Left ventricle myocardium inferior (tissue), 1 donor: ENCODE measurements at regions not wholly inside any gene's neighbourhood (a gene's known extent, or its start where the extent isn't known, plus 50 kb on each side); places are given as distances from the start of the nearest gene placed in this dataset.
"Not testable (repeated sequence)": the region's sequence is repeated elsewhere in the genome, so short reads cannot be mapped to it uniquely, and the experiment has no call there.

Experiments used
- DNase-seq: peaks from one replicate; pipeline ENCODE4 v3.0.0-alpha.2; 2020
- H3K27ac ChIP-seq: fragments of 200-600 bp; replicated peaks from 2 replicates; pipeline ENCODE4 v1.8.0; 2021
- H3K27me3 ChIP-seq: fragments of 200-600 bp; 2 replicates; pipeline ENCODE4 v1.8.0; 2021; ENCODE audit warnings: low read depth
- H3K36me3 ChIP-seq: fragments of 200-600 bp; 2 replicates; pipeline ENCODE4 v1.8.0; 2021
- H3K4me1 ChIP-seq: fragments of 200-600 bp; 2 replicates; pipeline ENCODE4 v1.8.0; 2021
- H3K4me3 ChIP-seq: fragments of 200-600 bp; 2 replicates; pipeline ENCODE4 v1.8.0; 2021; ENCODE audit warnings: mild to moderate bottlenecking, moderate library complexity
- H3K9me3 ChIP-seq: fragments of 200-600 bp; replicated peaks from 2 replicates; pipeline ENCODE4 v1.8.0; 2021
- CTCF ChIP-seq: fragments of 200-600 bp; IDR thresholded peaks from 2 replicates; pipeline ENCODE4 v1.8.0; 2021; ENCODE audit warnings: antibody characterized with exemption, mild to moderate bottlenecking, borderline replicate concordance
- intact Hi-C: fragments of 100-400 bp; cut with micrococcal nuclease; formaldehyde crosslinking; loops from one replicate; pipeline ENCODE4 v1.11.0; 2022
- donor health status: DM: no; HTN: yes; CAD: no; lungs with severe emphysema.

- H3K27ac ChIP-seq = no peak overlapping the region
- peaks cover 5% of the 10 kb centered on the region for H3K27me3 ChIP-seq
- H3K4me3 ChIP-seq = no peak overlapping the region
- intact Hi-C loops = no loop called here
- TF ChIP-seq CTCF = no peak
- no peaks in the 10 kb centered on the region for H3K36me3 ChIP-seq
- DNase-seq = no peak
- no peaks in the 10 kb centered on the region for H3K9me3 ChIP-seq
- no peaks in the 10 kb centered on the region for H3K4me1 ChIP-seq
These were observed 175.4 kb downstream of the TBC1D2B start for GRCh38 chr15:77901921-77902750.

GRCh38 chr15:77901251-77901881 is 176.1 kb downstream of the TBC1D2B start:
- H3K27me3 ChIP-seq = peaks cover 5% of the 10 kb centered on the region
- DNase-seq = no peak
- no peaks in the 10 kb centered on the region for H3K4me1 ChIP-seq
- intact Hi-C loops = no loop called here
- H3K36me3 ChIP-seq = no peaks in the 10 kb centered on the region
- no peak for TF ChIP-seq CTCF
- H3K9me3 ChIP-seq = no peaks in the 10 kb centered on the region
- H3K4me3 ChIP-seq = no peak overlapping the region
- no peak overlapping the region for H3K27ac ChIP-seq

DNA sequence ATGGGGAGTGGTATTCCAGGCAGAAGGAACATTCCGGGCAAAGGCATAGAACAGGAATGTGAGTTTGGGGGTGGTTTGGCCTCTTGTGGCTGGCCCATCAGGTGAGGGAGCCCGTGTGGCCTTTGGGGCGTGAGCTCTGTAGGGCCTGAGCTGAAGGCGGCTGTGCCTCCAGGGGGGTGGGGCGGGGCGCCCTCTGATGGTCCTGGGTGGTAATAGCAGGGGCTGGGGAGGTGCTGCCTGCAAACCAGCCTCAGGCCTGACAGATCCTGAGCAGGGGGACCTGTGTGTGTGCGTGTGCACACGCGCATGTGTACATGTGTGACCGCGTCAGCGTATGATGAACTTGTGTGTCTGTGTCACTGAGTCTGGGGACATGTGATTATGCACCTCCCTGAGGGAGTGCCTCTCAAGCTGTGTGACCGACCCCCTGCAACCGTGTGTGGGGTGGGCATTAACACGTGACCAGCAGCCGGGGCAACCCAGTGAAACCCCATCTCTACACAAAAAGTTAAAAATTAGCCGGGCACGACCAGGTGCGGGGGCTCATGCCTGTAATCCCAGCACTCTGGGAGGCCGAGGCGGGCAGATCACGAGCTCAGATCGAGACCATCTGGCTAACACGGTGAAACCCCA is 177.1 kb downstream of the TBC1D2B start:
- H3K36me3 ChIP-seq, H3K27ac ChIP-seq, H3K9me3 ChIP-seq, H3K4me1 ChIP-seq, intact Hi-C loops, H3K27me3 ChIP-seq: not testable (repeated sequence)
- H3K4me3 ChIP-seq = peak overlapping the region; percentile 32
- TF ChIP-seq CTCF = peak; percentile 61
- peak; percentile 59 for DNase-seq

DNA sequence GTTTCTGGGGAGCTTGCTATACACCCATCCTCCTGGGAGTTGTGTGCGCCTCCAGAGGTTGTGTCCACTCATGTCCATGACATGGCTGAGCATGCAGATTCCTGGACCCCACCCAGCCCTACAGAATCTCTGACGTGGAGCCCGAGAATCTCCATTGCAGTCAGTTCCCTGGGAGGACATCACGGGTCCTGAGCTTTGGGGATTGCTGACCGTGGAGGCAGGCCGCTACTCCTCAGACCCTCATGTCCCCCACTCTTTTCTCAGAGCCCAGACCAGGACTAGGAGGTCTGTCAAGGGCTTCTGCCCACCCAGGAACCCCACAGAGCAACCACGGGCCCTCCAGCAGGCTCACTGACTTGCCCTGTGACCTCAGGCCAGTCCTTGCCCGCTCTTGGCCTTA is 177.7 kb downstream of the TBC1D2B start:
- H3K27ac ChIP-seq, H3K9me3 ChIP-seq, H3K4me3 ChIP-seq, intact Hi-C loops, H3K4me1 ChIP-seq, H3K36me3 ChIP-seq, DNase-seq, H3K27me3 ChIP-seq: not testable (repeated sequence)

DNA sequence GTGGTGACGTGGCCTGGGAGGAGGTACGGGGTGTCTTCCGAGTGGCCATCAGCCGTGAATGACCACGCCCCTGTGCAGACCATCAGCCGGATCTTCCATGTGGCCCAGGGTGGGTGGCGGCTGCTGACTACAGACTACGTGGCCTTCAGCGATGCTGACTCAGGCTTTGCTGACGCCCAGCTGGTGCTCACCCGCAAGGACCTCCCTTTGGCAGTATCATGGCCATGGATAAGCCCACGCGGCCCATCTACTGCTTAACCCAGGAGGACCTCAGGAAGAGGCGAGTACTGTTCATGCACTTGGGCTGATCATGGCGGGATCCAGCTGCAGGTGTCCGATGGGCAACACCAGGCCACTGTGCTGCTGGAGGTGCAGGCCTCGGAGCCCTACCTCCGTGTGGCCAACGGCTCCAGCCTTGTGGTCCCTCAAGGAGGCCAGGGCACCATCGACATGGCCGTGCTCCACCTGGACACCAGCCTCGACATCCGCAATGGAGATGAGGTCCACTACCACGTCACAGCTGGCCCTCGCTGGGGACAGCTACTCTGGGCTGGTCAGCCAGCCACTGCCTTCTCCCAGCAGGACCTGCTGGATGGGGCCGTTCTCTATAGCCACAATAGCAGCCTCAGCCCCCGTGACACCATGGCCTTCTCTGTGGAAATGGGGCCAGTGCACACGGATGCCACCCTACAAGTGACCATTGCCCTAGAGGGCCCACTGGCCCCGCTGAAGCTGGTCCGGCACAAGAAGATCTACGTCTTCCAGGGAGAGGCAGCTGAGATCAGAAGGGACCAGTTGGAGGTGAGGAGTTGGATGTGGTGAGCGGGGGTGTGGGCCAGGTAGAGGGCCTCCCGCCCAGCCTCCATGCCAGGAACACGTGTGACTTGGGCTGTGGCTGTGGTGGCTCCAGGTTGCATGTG is 178.4 kb downstream of the TBC1D2B start:
- H3K27me3 ChIP-seq = no peaks in the 10 kb centered on the region
- H3K36me3 ChIP-seq = no peaks in the 10 kb centered on the region
- no peak overlapping the region for H3K4me3 ChIP-seq
- no peak for DNase-seq
- no peak overlapping the region for H3K27ac ChIP-seq
- intact Hi-C loops = no loop called here
- TF ChIP-seq CTCF = no peak
- no peaks in the 10 kb centered on the region for H3K4me1 ChIP-seq
- no peaks in the 10 kb centered on the region for H3K9me3 ChIP-seq
